ENCODE measurements at regions not wholly inside any gene's neighbourhood (a gene's known extent, or its start where the extent isn't known, plus 50 kb on each side); places are given as distances from the start of the nearest gene placed in this dataset.
"Not testable (repeated sequence)": the region's sequence is repeated elsewhere in the genome, so short reads cannot be mapped to it uniquely, and the experiment has no call there.

GRCh38 chr20:5463007-5463686 is 146.4 kb upstream of the PROKR2 start:
- H2AFZ ChIP-seq (ENCODE audit: low read depth, low read length) = no peak overlapping the region
- H3K27ac ChIP-seq (ENCODE audit: insufficient read depth, low read depth, low read length) = no peak overlapping the region
- H3K4me2 ChIP-seq (ENCODE audit: insufficient read depth, low read length) = no peak overlapping the region
- no peak overlapping the region for H3K9ac ChIP-seq (replicated peaks; ENCODE audit: extremely low read depth, insufficient read depth, low read length)
- H3K27me3 ChIP-seq (ENCODE audit: control insufficient read depth in 2 of 2, insufficient read depth in 2 of 2, low read length in 2 of 2) = no peaks in the 10 kb centered on the region
- POLR2A ChIA-PET = no interaction called here
- no peaks in the 10 kb centered on the region for H3K36me3 ChIP-seq (ENCODE audit: control insufficient read depth in 2 of 2, extremely low read depth in 1 of 2, insufficient read depth in 2 of 2, low read length in 2 of 2)
- no peaks in the 10 kb centered on the region for H3K9me3 ChIP-seq (replicated peaks; ENCODE audit: control insufficient read depth, insufficient read depth, low read length)
- FAIRE-seq (no peak), DNase-seq (ENCODE audit: low read depth, low spot score) (no peak)
- no peak overlapping the region for H3K4me3 ChIP-seq (replicated peaks in 1 of 3; ENCODE audit: insufficient read depth in 1 of 3, low read depth in 1 of 3, low read length in 3 of 3)
- dilution Hi-C loops (cut with MboI; ENCODE audit: extremely low pct_ligation_motif_present, low sequenced_read_pairs) = no loop called here
- no peaks in the 10 kb centered on the region for H4K20me1 ChIP-seq (replicated peaks; ENCODE audit: control insufficient read depth, extremely low read depth, insufficient read depth, low read length)
- H3K4me1 ChIP-seq (ENCODE audit: control insufficient read depth, extremely low read depth, insufficient read depth, low read length) = no peaks in the 10 kb centered on the region
- no TSS peak for BruUV-seq (replicated peaks)
- no peak for TF ChIP-seq GATA2 (IDR thresholded peaks at IDR 0.05; ENCODE audit: insufficient read depth, insufficient read length, low read depth, low read length)
- TF ChIP-seq FOS (IDR thresholded peaks at IDR 0.05; ENCODE audit: borderline replicate concordance, insufficient read depth, low read length) = no peak
- no peak for TF ChIP-seq MAX (IDR thresholded peaks at IDR 0.05; ENCODE audit: insufficient read depth, insufficient read length)
- no peak for TF ChIP-seq POLR2AphosphoS5 (IDR thresholded peaks at IDR 0.05; ENCODE audit: insufficient read depth, low read depth, low read length)
- no peak for TF ChIP-seq JUN (IDR thresholded peaks at IDR 0.05; ENCODE audit: borderline replicate concordance, insufficient read depth, insufficient read length, low read depth)
- no peak for TF ChIP-seq MYC (IDR thresholded peaks at IDR 0.05; ENCODE audit: low read depth, low read length)
- TF ChIP-seq CTCF (IDR thresholded peaks at IDR 0.05; ENCODE audit: extremely low read depth in 1 of 2, insufficient read depth in 1 of 2, low read depth in 1 of 2, low read length in 2 of 2) = no peak
- TF ChIP-seq EZH2 (IDR thresholded peaks at IDR 0.05; ENCODE audit: borderline replicate concordance, low read depth, low read length, severe bottlenecking) = no peak
- no peak for TF ChIP-seq POLR2A (IDR thresholded peaks at IDR 0.05; ENCODE audit: low read depth, low read length)
- intact Hi-C loops (cut with micrococcal nuclease) = no loop called here
- no peaks in the 10 kb centered on the region for H3K9me1 ChIP-seq (replicated peaks; ENCODE audit: control insufficient read depth, extremely low read depth, insufficient read depth, low read length)
- H3K79me2 ChIP-seq (ENCODE audit: control insufficient read depth, insufficient read depth, low read length) = no peaks in the 10 kb centered on the region
- CTCF ChIA-PET = interaction anchor here (0.7 to 1.3 kb wide), 2 partner anchors 12 to 257 kb away, joined by 3 read pairs; no protein-coding TSS in a partner anchor

DNA sequence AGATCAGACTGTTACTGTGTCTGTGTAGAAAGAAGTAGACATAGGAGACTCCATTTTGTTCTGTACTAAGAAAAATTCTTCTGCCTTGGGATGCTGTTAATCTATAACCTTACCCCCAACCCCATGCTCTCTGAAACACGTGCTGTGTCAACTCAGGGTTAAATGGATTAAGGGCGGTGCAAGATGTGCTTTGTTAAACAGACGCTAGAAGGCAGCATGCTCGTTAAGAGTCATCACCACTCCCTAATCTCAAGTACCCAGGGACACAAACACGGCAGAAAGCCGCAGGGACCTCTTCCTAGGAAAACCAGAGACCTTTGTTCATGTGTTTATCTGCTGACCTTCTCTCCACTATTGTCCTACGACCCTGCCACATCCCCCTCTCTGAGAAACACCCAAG is 137.0 kb upstream of the PROKR2 start:
- H3K4me2 ChIP-seq (ENCODE audit: insufficient read depth, low read length); BruUV-seq (replicated peaks); POLR2A ChIA-PET; CTCF ChIA-PET; H3K36me3 ChIP-seq (ENCODE audit: control insufficient read depth in 2 of 2, extremely low read depth in 1 of 2, insufficient read depth in 2 of 2, low read length in 2 of 2); dilution Hi-C loops (cut with MboI; ENCODE audit: extremely low pct_ligation_motif_present, low sequenced_read_pairs); H3K79me2 ChIP-seq (ENCODE audit: control insufficient read depth, insufficient read depth, low read length); H3K9me3 ChIP-seq (replicated peaks; ENCODE audit: control insufficient read depth, insufficient read depth, low read length); intact Hi-C loops (cut with micrococcal nuclease); H3K9ac ChIP-seq (replicated peaks; ENCODE audit: extremely low read depth, insufficient read depth, low read length); H2AFZ ChIP-seq (ENCODE audit: low read depth, low read length); DNase-seq (ENCODE audit: low read depth, low spot score); FAIRE-seq; H3K27ac ChIP-seq (ENCODE audit: insufficient read depth, low read depth, low read length); H4K20me1 ChIP-seq (replicated peaks; ENCODE audit: control insufficient read depth, extremely low read depth, insufficient read depth, low read length); H3K4me1 ChIP-seq (ENCODE audit: control insufficient read depth, extremely low read depth, insufficient read depth, low read length); H3K9me1 ChIP-seq (replicated peaks; ENCODE audit: control insufficient read depth, extremely low read depth, insufficient read depth, low read length); H3K27me3 ChIP-seq (ENCODE audit: control insufficient read depth in 2 of 2, insufficient read depth in 2 of 2, low read length in 2 of 2); H3K4me3 ChIP-seq (replicated peaks in 1 of 3; ENCODE audit: insufficient read depth in 1 of 3, low read depth in 1 of 3, low read length in 3 of 3): not testable (repeated sequence)

DNA sequence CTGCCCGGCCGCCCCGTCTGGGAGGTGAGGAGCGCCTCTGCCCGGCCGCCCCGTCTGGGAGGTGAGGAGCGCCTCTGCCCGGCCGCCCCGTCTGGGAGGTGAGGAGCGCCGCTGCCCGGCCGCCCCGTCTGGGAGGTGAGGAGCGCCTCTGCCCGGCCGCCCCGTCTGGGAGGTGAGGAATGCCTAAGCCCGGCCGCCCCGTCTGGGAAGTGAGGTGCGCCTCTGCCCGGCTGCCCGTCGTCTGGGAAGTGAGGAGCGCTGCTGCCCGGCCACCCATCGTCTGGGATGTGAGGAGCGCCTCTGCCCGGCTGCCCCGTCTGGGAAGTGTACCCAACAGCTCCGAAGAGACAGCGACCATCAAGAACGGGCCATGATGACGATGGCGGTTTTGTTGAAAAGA is 136.6 kb upstream of the PROKR2 start:
- dilution Hi-C loops (cut with MboI; ENCODE audit: extremely low pct_ligation_motif_present, low sequenced_read_pairs) = not testable (repeated sequence)

More for the DNA sequence above, 136.6 kb upstream of the PROKR2 start:
- H3K9me3 ChIP-seq (replicated peaks; ENCODE audit: control insufficient read depth, insufficient read depth, low read length); H4K20me1 ChIP-seq (replicated peaks; ENCODE audit: control insufficient read depth, extremely low read depth, insufficient read depth, low read length); BruUV-seq (replicated peaks); FAIRE-seq; H3K4me3 ChIP-seq (replicated peaks in 1 of 3; ENCODE audit: insufficient read depth in 1 of 3, low read depth in 1 of 3, low read length in 3 of 3); intact Hi-C loops (cut with micrococcal nuclease); H3K9me1 ChIP-seq (replicated peaks; ENCODE audit: control insufficient read depth, extremely low read depth, insufficient read depth, low read length); H3K27ac ChIP-seq (ENCODE audit: insufficient read depth, low read depth, low read length); H3K36me3 ChIP-seq (ENCODE audit: control insufficient read depth in 2 of 2, extremely low read depth in 1 of 2, insufficient read depth in 2 of 2, low read length in 2 of 2); H3K9ac ChIP-seq (replicated peaks; ENCODE audit: extremely low read depth, insufficient read depth, low read length); H3K79me2 ChIP-seq (ENCODE audit: control insufficient read depth, insufficient read depth, low read length); POLR2A ChIA-PET; H3K4me2 ChIP-seq (ENCODE audit: insufficient read depth, low read length); H3K4me1 ChIP-seq (ENCODE audit: control insufficient read depth, extremely low read depth, insufficient read depth, low read length); DNase-seq (ENCODE audit: low read depth, low spot score); CTCF ChIA-PET; H2AFZ ChIP-seq (ENCODE audit: low read depth, low read length); H3K27me3 ChIP-seq (ENCODE audit: control insufficient read depth in 2 of 2, insufficient read depth in 2 of 2, low read length in 2 of 2): not testable (repeated sequence)
